K562 (cell line): ENCODE measurements at regions not wholly inside any gene's neighbourhood (a gene's known extent, or its start where the extent isn't known, plus 50 kb on each side); places are given as distances from the start of the nearest gene placed in this dataset.

Experiments
- CCAR2 ChIP-seq: fragments of 200-400 bp; formaldehyde crosslinking; IDR thresholded peaks from 2 replicates; pipeline ENCODE4 v1.6.1; 2017; ENCODE audit warnings: mild to moderate bottlenecking, low read depth, low read length
- CEBPB ChIP-seq: fragments of 450-650 bp; IDR thresholded peaks from 2 replicates; pipeline ENCODE4 v1.6.1; 2016; ENCODE audit warnings: missing genetic modification characterization, missing compliant biosample characterization
- IFI16 ChIP-seq: fragments of 250-450 bp; sonication (Bioruptor Pico); IDR thresholded peaks from 2 replicates; pipeline ENCODE4 v2.1.2; 2022; ENCODE audit warnings: mild to moderate bottlenecking, inconsistent platforms
- ILK ChIP-seq: fragments of 450-650 bp; IDR thresholded peaks from 2 replicates; pipeline ENCODE4 v1.6.1; 2016; ENCODE audit warnings: missing genetic modification characterization, low read depth, mild to moderate bottlenecking, missing compliant biosample characterization, moderate library complexity, borderline replicate concordance
- IRF2 ChIP-seq: sonication (generic); formaldehyde crosslinking; IDR thresholded peaks from 2 replicates; pipeline ENCODE4 v1.8.1; 2022; ENCODE audit warnings: mild to moderate bottlenecking, missing genetic modification reagents
- MIER1 ChIP-seq: fragments of 450-650 bp; IDR thresholded peaks from 2 replicates; pipeline ENCODE4 v1.6.1; 2016; ENCODE audit warnings: antibody characterized with exemption, mild to moderate bottlenecking, low read depth
- PHTF2 ChIP-seq: fragments of 250-450 bp; sonication (Bioruptor Pico); IDR thresholded peaks from 2 replicates; pipeline ENCODE4 v1.5.0; 2021; ENCODE audit warnings: mild to moderate bottlenecking
- POLR3A ChIP-seq: IDR thresholded peaks from 2 replicates; pipeline ENCODE4 v1.6.1; 2011; ENCODE audit warnings: borderline replicate concordance, mild to moderate bottlenecking, moderate library complexity; ENCODE audit not compliant: insufficient read length, insufficient read depth; ENCODE audit errors: extremely low read depth
- PRMT5 ChIP-seq: sonication (generic); formaldehyde crosslinking; IDR thresholded peaks from 2 replicates; pipeline ENCODE4 v1.5.0; 2020; ENCODE audit warnings: missing genetic modification reagents
- SMAD4 ChIP-seq: fragments of 250-450 bp; sonication (Bioruptor Pico); conservative IDR thresholded peaks from 2 replicates; pipeline ENCODE4 v1.8.0; 2021; ENCODE audit warnings: inconsistent platforms, mild to moderate bottlenecking, moderate library complexity
- SREBF2 ChIP-seq: sonication (generic); formaldehyde crosslinking; IDR thresholded peaks from 2 replicates; pipeline ENCODE4 v1.4.0; 2020; ENCODE audit warnings: mild to moderate bottlenecking, missing genetic modification reagents
- TEAD4 ChIP-seq, 2 experiments: sonication (generic) in 1 of 2; formaldehyde crosslinking in 1 of 2; IDR thresholded peaks; 2 replicates each; pipeline versions ENCODE4 v1.6.1 to v1.8.0; 2012 to 2022; ENCODE audit warnings: borderline replicate concordance in 1 of 2, inconsistent platforms in 1 of 2, low read length in 1 of 2, mild to moderate bottlenecking in 1 of 2, missing genetic modification reagents in 1 of 2
- ZNF121 ChIP-seq: sonication (generic); formaldehyde crosslinking; conservative IDR thresholded peaks from 2 replicates; pipeline ENCODE4 v1.8.0; 2022; ENCODE audit warnings: missing genetic modification reagents
- ZNF41 ChIP-seq: fragments of 250-450 bp; sonication (Bioruptor Pico); conservative IDR thresholded peaks from 2 replicates; pipeline ENCODE4 v1.4.0; 2020; ENCODE audit warnings: mild to moderate bottlenecking
- ZNF699 ChIP-seq: fragments of 250-450 bp; sonication (Bioruptor Pico); IDR thresholded peaks from 2 replicates; pipeline ENCODE4 v1.8.0; 2021; ENCODE audit warnings: mild to moderate bottlenecking, moderate library complexity; ENCODE audit not compliant: insufficient replicate concordance
- TF ChIP-seq, protein P1 (sequence below), 2 experiments: fragments of 450-650 bp in 1 of 2; IDR thresholded peaks; 2 replicates each; pipeline ENCODE4 v1.6.1; 2011 to 2017; ENCODE audit warnings: low read depth in 2 of 2, antibody characterized with exemption in 1 of 2, borderline replicate concordance in 1 of 2, low read length in 1 of 2, mild to moderate bottlenecking in 1 of 2, mixed read lengths in 1 of 2; ENCODE audit not compliant: control insufficient read depth in 1 of 2
- TF ChIP-seq, protein P2 (sequence below): sonication (generic); formaldehyde crosslinking; IDR thresholded peaks from 2 replicates; pipeline ENCODE4 v1.9.0; 2022; ENCODE audit warnings: mild to moderate bottlenecking, missing genetic modification reagents
- TF ChIP-seq, protein P3 (sequence below): sonication (generic); formaldehyde crosslinking; IDR thresholded peaks from 2 replicates; pipeline ENCODE4 v1.8.0; 2022; ENCODE audit warnings: mild to moderate bottlenecking, missing genetic modification reagents, borderline replicate concordance
- TF ChIP-seq, protein P4 (sequence below): fragments of 250-450 bp; sonication (Bioruptor Pico); IDR thresholded peaks from 2 replicates; pipeline ENCODE4 v1.5.0; 2020; ENCODE audit warnings: mild to moderate bottlenecking, borderline replicate concordance

DNA sequence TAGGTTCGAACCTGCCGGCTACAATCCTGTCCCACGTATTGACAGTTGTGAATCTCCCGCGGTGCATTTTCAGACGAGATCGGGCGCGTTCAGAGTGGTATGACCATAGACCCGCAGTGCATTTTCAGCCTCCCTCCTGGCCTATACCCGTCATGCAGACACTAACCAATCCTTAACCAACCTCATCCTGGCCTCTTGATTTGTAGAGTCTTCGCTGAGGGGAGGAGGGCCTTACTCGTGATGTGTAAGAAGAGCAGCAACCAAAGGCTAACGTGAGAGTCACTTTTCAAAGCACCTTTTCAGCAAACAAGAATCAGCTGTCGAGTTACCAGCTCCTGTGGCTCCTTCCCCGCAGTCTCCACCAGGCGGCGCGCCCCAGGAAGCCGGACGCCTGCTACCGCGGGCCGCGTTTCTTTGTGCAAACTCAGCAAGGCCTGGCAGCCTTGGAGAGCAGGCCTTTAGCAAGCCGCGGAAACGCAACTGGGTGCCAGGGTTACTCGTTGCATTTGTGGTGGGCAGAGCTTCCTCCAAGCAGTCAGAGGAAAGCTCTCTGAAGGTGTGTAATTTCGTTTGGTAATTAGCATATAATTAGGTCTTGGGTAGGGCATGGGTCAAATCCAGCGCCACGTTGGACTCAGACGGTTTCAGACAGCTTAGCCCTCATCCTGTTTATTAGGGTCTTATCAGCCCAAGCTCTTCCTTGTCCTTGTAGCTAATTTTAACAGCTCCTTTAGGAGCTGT is 139.8 kb downstream of the OR2B2 start (continued):
- TF ChIP-seq, protein P1, sequence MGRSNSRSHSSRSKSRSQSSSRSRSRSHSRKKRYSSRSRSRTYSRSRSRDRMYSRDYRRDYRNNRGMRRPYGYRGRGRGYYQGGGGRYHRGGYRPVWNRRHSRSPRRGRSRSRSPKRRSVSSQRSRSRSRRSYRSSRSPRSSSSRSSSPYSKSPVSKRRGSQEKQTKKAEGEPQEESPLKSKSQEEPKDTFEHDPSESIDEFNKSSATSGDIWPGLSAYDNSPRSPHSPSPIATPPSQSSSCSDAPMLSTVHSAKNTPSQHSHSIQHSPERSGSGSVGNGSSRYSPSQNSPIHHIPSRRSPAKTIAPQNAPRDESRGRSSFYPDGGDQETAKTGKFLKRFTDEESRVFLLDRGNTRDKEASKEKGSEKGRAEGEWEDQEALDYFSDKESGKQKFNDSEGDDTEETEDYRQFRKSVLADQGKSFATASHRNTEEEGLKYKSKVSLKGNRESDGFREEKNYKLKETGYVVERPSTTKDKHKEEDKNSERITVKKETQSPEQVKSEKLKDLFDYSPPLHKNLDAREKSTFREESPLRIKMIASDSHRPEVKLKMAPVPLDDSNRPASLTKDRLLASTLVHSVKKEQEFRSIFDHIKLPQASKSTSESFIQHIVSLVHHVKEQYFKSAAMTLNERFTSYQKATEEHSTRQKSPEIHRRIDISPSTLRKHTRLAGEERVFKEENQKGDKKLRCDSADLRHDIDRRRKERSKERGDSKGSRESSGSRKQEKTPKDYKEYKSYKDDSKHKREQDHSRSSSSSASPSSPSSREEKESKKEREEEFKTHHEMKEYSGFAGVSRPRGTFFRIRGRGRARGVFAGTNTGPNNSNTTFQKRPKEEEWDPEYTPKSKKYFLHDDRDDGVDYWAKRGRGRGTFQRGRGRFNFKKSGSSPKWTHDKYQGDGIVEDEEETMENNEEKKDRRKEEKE (IDR thresholded peaks at IDR 0.05; ENCODE audit: borderline replicate concordance in 1 of 2, control insufficient read depth in 1 of 2, low read depth in 2 of 2, low read length in 1 of 2) = no peak
- 0 out of 2 replicates have a peak, but pooled peaks have one; percentile 9 for TF ChIP-seq CEBPB
- TF ChIP-seq PRMT5 (CRISPR knock-in tag) = no peak
- TF ChIP-seq PHTF2 (CRISPR knock-in tag) = no peak
- TF ChIP-seq, protein P2, sequence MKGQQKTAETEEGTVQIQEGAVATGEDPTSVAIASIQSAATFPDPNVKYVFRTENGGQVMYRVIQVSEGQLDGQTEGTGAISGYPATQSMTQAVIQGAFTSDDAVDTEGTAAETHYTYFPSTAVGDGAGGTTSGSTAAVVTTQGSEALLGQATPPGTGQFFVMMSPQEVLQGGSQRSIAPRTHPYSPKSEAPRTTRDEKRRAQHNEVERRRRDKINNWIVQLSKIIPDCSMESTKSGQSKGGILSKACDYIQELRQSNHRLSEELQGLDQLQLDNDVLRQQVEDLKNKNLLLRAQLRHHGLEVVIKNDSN (CRISPR knock-in tag) = no peak; the same call in 1 of the 2 replicates
- no peak for TF ChIP-seq SREBF2 (CRISPR knock-in tag)
- no peak for TF ChIP-seq ZNF699 (CRISPR knock-in tag)
- 0 out of 2 replicates have a peak, but pooled peaks have one; percentile 40 for TF ChIP-seq MIER1
- no peak for TF ChIP-seq IFI16 (CRISPR knock-in tag)
- peak; percentile 68 for TF ChIP-seq TEAD4 (IDR thresholded peaks at IDR 0.05; ENCODE audit: low read length)
- no peak for TF ChIP-seq TEAD4 (CRISPR knock-in tag; IDR thresholded peaks at IDR 0.05; ENCODE audit: borderline replicate concordance)
- TF ChIP-seq POLR3A = no peak
- TF ChIP-seq ZNF121 (CRISPR knock-in tag) = no peak
- no peak for TF ChIP-seq CCAR2
- peak; percentile 86 for TF ChIP-seq SMAD4
- TF ChIP-seq, protein P3, sequence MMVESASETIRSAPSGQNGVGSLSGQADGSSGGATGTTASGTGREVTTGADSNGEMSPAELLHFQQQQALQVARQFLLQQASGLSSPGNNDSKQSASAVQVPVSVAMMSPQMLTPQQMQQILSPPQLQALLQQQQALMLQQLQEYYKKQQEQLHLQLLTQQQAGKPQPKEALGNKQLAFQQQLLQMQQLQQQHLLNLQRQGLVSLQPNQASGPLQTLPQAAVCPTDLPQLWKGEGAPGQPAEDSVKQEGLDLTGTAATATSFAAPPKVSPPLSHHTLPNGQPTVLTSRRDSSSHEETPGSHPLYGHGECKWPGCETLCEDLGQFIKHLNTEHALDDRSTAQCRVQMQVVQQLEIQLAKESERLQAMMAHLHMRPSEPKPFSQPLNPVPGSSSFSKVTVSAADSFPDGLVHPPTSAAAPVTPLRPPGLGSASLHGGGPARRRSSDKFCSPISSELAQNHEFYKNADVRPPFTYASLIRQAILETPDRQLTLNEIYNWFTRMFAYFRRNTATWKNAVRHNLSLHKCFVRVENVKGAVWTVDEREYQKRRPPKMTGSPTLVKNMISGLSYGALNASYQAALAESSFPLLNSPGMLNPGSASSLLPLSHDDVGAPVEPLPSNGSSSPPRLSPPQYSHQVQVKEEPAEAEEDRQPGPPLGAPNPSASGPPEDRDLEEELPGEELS = no peak
- TF ChIP-seq ZNF41 = no peak; the same call in 1 of the 2 replicates
- TF ChIP-seq, protein P4, sequence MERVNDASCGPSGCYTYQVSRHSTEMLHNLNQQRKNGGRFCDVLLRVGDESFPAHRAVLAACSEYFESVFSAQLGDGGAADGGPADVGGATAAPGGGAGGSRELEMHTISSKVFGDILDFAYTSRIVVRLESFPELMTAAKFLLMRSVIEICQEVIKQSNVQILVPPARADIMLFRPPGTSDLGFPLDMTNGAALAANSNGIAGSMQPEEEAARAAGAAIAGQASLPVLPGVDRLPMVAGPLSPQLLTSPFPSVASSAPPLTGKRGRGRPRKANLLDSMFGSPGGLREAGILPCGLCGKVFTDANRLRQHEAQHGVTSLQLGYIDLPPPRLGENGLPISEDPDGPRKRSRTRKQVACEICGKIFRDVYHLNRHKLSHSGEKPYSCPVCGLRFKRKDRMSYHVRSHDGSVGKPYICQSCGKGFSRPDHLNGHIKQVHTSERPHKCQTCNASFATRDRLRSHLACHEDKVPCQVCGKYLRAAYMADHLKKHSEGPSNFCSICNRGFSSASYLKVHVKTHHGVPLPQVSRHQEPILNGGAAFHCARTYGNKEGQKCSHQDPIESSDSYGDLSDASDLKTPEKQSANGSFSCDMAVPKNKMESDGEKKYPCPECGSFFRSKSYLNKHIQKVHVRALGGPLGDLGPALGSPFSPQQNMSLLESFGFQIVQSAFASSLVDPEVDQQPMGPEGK (CRISPR knock-in tag) = no peak
- no peak for TF ChIP-seq ILK
- TF ChIP-seq IRF2 (CRISPR knock-in tag) = no peak
